ENCODE measurements at regions not wholly inside any gene's neighbourhood (a gene's known extent, or its start where the extent isn't known, plus 50 kb on each side); places are given as distances from the start of the nearest gene placed in this dataset.

GRCh38 chr12:91980389-91980821 is 165.2 kb downstream of the BTG1 start:
- no peak for TF ChIP-seq CTCF (IDR thresholded peaks at IDR 0.05)
- TF ChIP-seq EP300 (IDR thresholded peaks at IDR 0.05), result no peak
